Stimulated activated CD4-positive, alpha-beta T cell treated with anti-CD3 and anti-CD28 coated beads, TNF-alpha, amount 100 ng/mL, for 4 hours (primary cell): ENCODE measurements at regions not wholly inside any gene's neighbourhood (a gene's known extent, or its start where the extent isn't known, plus 50 kb on each side); places are given as distances from the start of the nearest gene placed in this dataset.

Source experiments
- DNase-seq, 3 experiments: peaks; one replicate each; pipeline ENCODE4 v3.0.0-alpha.2; 2020; ENCODE audit warnings: low read depth in 3 of 3

- DNase-seq: no peak
Observed at GRCh38 chr21:36554411-36555157, 74.7 kb upstream of the CLDN14 start.

DNA sequence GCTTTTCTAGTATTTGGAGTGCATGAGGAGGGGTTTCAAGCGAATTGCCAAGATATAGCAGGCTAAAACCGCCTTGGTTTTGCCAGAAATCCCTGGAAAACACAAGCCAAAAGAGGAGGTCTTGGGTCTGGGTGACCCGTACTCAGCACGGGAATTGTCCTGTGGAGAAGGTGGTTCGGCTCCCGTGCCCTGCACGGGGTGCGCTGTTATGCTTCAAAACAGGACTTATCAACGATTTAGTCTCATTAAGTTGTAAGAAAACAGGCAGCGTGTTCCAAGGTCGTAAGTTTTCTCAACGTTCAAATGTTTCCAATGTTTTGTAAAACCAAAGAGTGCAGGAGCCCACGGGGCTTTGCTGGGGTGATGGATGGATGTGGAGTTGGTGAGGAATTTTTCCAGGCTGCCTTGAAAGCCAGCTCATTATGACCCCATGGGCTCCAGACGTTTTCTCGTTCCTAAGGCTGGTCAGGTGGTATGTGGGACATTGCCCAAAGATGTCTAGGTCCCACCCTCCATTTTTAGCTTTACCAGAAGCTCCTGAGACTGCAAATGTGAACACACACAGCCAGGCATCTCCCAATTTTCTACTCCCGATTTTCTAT is 75.4 kb upstream of the CLDN14 start:
- DNase-seq: no peak

DNA sequence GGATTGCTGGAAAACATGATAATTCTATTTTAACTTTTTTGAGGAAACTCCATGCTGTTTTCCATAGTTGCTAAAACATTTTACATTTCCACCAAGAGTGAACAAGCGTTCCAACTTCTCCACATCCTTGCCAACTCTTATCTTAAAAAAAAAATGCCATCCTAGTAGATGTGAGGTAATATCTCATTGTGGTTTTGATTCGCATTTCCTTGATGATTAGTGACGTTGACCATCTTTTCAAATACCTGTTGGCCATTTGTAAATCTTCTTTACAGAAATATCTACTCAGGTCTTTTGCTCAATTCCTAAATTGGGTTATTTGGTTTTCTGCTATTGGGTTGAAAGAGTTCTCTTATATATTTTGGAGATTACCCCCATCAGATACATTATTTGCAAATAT is 77.4 kb upstream of the CLDN14 start:
- DNase-seq: no peak

- DNase-seq: no peak
Observed at GRCh38 chr21:36560933-36561575, 81.1 kb upstream of the CLDN14 start.

DNA sequence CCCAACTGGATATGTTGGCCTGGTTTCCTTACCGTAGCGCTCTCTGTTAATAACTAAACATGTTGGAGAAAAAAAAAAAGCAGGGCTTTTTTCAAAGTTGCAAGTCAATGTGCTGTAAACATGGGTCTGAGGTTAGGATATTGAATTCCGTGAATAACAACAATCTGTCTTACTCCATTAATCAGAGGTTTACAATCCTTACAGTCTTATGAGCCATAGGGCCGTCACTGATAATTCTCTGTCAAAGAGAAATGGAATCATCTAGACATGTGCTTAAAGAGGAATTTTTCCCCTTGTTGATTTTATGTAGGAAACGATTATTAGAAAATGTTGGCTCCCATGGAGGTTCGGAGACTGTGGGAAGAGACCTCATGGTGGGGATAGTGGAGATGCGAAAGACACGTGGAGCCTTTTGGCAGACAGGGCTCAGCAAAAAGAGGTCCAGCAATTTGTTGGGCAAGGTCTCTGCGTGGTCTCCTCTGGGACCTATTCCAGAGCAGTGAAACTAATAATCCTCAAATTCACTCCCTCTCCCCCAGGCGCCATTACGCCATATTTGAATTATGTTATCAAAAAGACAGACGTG is 83.5 kb upstream of the CLDN14 start:
- no peak for DNase-seq

GRCh38 chr21:36564647-36565046 is 84.7 kb upstream of the CLDN14 start:
- no peak for DNase-seq

DNA sequence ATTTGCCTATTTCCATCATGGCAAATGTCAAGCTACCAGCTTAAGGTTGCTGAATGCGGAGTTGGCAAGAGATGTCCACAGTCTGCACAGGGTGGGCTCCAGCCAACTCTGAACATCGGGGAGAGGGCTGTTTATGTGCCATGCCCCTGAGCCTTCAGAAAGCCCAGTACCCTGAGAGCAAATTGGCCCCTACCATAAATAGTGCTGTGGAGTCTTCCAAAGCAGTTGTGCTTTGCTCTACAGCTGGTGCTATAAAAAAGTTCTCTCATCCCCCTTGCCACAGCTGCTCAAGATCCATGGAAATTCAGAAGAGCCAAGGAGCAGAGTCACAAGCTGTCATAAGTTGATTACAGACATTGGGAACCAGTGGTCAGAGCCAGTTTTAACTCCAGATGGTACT is 85.6 kb upstream of the CLDN14 start:
- no peak for DNase-seq

DNA sequence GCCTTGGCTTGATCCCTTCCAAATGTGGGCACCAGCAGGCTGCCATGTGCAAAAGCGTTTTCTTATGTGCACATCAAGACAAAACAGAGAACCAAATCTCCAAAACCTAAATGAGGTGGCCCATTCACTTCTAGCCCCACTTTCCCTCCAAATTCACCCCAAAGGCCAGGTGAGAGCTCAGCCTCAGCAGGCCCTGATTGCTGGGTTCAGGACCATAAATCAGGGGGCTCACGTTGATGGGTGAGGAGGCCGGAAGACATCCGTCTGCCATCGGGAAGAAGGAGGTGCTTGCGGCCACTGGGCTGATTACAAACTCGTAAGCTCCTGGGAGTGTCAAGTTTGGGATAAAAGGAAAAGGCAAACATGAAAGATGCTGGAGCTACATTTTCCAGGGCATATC is 86.7 kb upstream of the CLDN14 start:
- DNase-seq: no peak

DNA sequence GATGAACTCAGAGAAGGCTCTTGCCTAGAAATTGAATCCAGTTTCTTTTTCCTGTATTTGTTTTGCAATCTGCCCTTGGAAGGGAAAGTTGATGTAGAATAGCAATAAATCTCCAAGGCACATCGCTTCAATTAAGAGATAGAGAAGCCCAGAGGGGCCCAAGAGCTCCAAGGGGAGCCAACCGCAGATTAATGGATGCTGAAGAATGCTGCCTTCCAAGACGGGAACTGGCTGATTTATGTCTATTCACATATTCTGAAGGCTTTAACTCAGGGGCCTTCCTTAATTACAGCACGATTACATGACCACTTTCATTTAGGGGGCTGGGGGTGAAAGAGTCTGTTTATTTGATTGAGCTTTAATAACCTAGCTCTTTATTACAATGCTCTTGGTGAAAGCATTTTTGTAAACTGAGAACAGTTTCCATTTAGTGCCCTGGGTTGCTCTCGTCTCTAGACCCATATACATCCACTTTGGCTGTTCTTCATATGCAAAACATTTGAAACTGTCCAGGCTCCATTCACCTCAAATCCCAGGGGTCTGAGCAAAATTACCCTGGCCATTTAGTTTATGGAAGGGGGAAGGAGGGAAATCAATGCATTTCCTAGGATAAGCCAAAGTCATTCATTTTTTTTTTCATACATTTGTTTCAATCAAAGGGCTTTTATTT is 87.4 kb upstream of the CLDN14 start:
- DNase-seq: no peak

DNA sequence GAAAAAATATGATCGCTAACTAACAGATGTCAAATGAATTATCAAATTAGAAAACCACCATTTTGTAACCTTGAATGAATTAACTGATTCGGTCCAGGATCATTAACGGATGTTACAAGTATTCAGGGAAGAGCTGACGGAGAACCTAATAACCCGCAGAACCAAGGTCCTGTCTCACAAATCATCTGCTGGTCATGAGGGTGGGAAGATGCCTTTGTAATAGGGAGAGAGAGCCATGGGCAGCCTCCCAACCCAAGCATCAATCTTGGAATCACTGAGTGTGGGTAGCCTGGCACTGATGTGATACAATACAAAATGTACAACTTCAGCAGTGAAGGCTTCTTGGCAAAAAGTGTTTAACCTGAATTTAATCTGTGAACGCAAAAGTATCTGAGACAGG is 89.6 kb upstream of the CLDN14 start:
- DNase-seq: no peak

- no peak for DNase-seq
Observed at GRCh38 chr21:36571556-36571955, 91.6 kb upstream of the CLDN14 start.

GRCh38 chr21:36572039-36572438 is 92.1 kb upstream of the CLDN14 start:
- no peak for DNase-seq

- no peak for DNase-seq
Observed at GRCh38 chr21:36575306-36575705, 95.4 kb upstream of the CLDN14 start.

- no peak for DNase-seq
Observed at GRCh38 chr21:36576441-36576840, 96.5 kb upstream of the CLDN14 start.

DNA sequence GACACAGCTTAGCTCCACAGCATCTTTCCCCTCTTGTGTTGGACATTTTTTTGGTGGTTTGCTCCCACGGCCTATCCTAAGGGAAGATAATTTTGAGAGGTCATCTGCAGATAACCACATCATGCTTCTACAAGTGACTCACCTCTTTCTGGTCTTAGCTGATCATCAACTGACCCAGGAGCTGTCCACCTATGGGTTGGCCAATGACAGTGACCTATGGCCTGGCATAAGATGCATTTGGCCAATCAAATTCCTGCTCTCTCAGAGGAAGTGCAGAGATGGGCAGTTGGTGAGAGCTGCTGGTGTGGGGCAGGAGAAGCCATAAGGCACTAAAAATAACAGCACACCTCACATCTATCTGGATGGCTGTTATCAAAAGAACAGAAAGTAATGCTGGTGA is 100.0 kb upstream of the CLDN14 start:
- DNase-seq: no peak

- DNase-seq: no peak
Observed at GRCh38 chr21:36582271-36582670, 102.3 kb upstream of the CLDN14 start.

DNA sequence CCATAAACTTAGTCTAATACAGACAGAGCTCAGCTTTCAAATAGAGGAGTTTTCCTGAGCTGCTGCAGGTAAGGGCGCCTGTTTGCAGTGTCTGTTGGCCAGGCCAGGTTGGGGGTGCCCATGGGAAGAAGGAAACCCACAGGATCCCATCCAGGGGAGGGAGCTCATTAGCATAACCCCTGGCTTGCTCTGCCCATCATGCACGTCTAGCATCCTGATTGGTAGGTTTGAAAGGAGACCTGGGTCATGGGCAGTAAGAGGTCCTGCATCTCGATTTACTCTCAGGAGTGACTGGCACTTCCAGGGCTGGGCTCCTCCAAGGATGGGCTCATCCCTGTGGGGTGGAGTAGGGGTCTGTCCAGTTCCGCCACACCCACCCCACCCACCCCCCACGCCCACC is 103.7 kb upstream of the CLDN14 start:
- DNase-seq: no peak

- no peak for DNase-seq
Observed at GRCh38 chr21:36584980-36585940, 105.3 kb upstream of the CLDN14 start.

DNA sequence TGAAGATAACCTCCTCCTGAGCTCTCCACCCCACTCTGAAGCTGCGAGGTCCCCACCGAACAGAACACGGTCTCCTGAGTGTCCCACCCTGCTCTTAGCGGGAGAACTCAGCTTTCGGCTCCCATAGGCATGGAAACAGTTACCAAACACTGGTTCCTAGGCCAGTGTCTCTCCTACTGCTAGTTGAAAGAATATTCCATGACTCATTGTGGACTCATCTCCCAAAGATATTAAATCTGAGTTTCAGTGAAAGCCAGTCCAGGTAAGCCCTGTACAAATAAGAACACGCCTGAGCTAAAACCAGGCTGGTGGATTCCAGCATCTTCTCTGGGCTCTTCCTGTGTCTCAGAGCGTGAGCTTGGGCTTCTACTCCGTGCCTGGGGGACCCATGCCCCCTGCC is 107.5 kb upstream of the CLDN14 start:
- DNase-seq: no peak

GRCh38 chr21:36589352-36589971 is 109.5 kb upstream of the SIM2 start:
- DNase-seq: no peak
